IMR-90 (cell line): ENCODE measurements at regions not wholly inside any gene's neighbourhood (a gene's known extent, or its start where the extent isn't known, plus 50 kb on each side); places are given as distances from the start of the nearest gene placed in this dataset.

ENCODE experiments used
- ATAC-seq: fragments of 200-7000 bp; cut with Tn5 transposase; 2 replicates; pipeline ENCODE4 v1.9.1; 2020; ENCODE audit warnings: low read depth, mild to moderate bottlenecking, moderate library complexity
- BruUV-seq: library from RNA; stranded (reverse); fragments of 400-500 nt; replicated peaks from 2 replicates; lab custom pipeline; 2021; lab: Mats Ljungman, UMichigan
- CTCF ChIA-PET: fragments of 300-600 bp; formaldehyde crosslinking; extraction: SDS; loops from one replicate; lab custom pipeline; 2021; ENCODE audit warnings: antibody characterized with exemption; lab: Yijun Ruan, JAX
- POLR2A ChIA-PET: fragments of 300-600 bp; sonication (Branson Sonifier 250); formaldehyde crosslinking; loops from one replicate; lab custom pipeline; 2022; ENCODE audit warnings: antibody characterized with exemption; ENCODE audit not compliant: unreplicated experiment; lab: Charles Lee
- DNase-seq: peaks from one replicate; pipeline ENCODE4 v3.0.0; 2013
- H2AFZ ChIP-seq: replicated peaks from 2 replicates; pipeline ENCODE3; 2013; ENCODE audit warnings: low read length, mild to moderate bottlenecking; ENCODE audit not compliant: poor library complexity
- H2AK5ac ChIP-seq: 2 replicates; pipeline ENCODE4 v1.6.1; 2013; ENCODE audit warnings: low read depth, low read length, inconsistent platforms
- H2AK9ac ChIP-seq: replicated peaks from 2 replicates; pipeline ENCODE3; 2013; ENCODE audit warnings: mild to moderate bottlenecking, low read depth, low read length, moderate library complexity; ENCODE audit not compliant: poor library complexity
- H2BK120ac ChIP-seq: 2 replicates; pipeline ENCODE4 v1.6.1; 2013; ENCODE audit warnings: low read depth, low read length, inconsistent platforms
- H2BK15ac ChIP-seq: 3 replicates; pipeline ENCODE4 v1.6.1; 2013; ENCODE audit warnings: low read depth, low read length, inconsistent platforms
- H2BK20ac ChIP-seq: 2 replicates; pipeline ENCODE4 v1.6.1; 2013; ENCODE audit warnings: low read depth, mild to moderate bottlenecking, inconsistent platforms, low read length, moderate library complexity
- H2BK5ac ChIP-seq: 2 replicates; pipeline ENCODE4 v1.6.1; 2013; ENCODE audit warnings: mild to moderate bottlenecking, low read depth, low read length, inconsistent platforms; ENCODE audit not compliant: poor library complexity, severe bottlenecking
- H3K14ac ChIP-seq: replicated peaks from 2 replicates; pipeline ENCODE4 v1.6.1; 2013; ENCODE audit warnings: low read depth, low read length, inconsistent platforms
- H3K18ac ChIP-seq: 2 replicates; pipeline ENCODE4 v1.6.1; 2013; ENCODE audit warnings: low read depth, low read length, control low read depth
- H3K23ac ChIP-seq: 2 replicates; pipeline ENCODE4 v1.6.1; 2013; ENCODE audit warnings: low read depth, low read length, inconsistent platforms
- H3K27ac ChIP-seq: 2 replicates; pipeline ENCODE4 v1.5.1; 2013; ENCODE audit warnings: mild to moderate bottlenecking, control low read depth, low read length; ENCODE audit not compliant: insufficient read depth
- H3K27me3 ChIP-seq: 2 replicates; pipeline ENCODE4 v1.6.1; 2013; ENCODE audit warnings: low read length; ENCODE audit not compliant: control insufficient read depth, insufficient read depth
- H3K36me3 ChIP-seq: 2 replicates; pipeline ENCODE4 v1.6.1; 2013; ENCODE audit warnings: low read length, mixed read lengths; ENCODE audit not compliant: control insufficient read depth, insufficient read depth
- H3K4ac ChIP-seq: 2 replicates; pipeline ENCODE4 v1.6.1; 2013; ENCODE audit warnings: low read depth, low read length, inconsistent platforms
- H3K4me1 ChIP-seq: 2 replicates; pipeline ENCODE4 v1.6.1; 2013; ENCODE audit warnings: low read length, mixed read lengths; ENCODE audit not compliant: control insufficient read depth, insufficient read depth
- H3K4me2 ChIP-seq: 2 replicates; pipeline ENCODE4 v1.6.1; 2013; ENCODE audit warnings: low read depth, mild to moderate bottlenecking, control low read depth, low read length, moderate library complexity
- H3K4me3 ChIP-seq: 2 replicates; pipeline ENCODE4 v1.5.1; 2013; ENCODE audit warnings: low read depth, mild to moderate bottlenecking, control low read depth, low read length, moderate library complexity; ENCODE audit not compliant: insufficient read depth
- H3K56ac ChIP-seq: 2 replicates; pipeline ENCODE4 v1.6.1; 2013; ENCODE audit warnings: low read length, inconsistent platforms; ENCODE audit not compliant: insufficient read depth; ENCODE audit errors: extremely low read depth
- H3K79me1 ChIP-seq, 2 experiments: 2 replicates each; pipeline ENCODE4 v1.6.1; 2013; ENCODE audit warnings: low read length in 2 of 2, inconsistent platforms in 1 of 2, low read depth in 1 of 2
- H3K9ac ChIP-seq: 2 replicates; pipeline ENCODE4 v1.6.1; 2013; ENCODE audit warnings: low read depth, low read length, control low read depth
- H3K9me1 ChIP-seq: 2 replicates; pipeline ENCODE4 v1.6.1; 2013; ENCODE audit warnings: low read length, inconsistent platforms; ENCODE audit not compliant: insufficient read depth
- H3K9me3 ChIP-seq: 2 replicates; pipeline ENCODE4 v1.6.1; 2013; ENCODE audit warnings: low read length; ENCODE audit not compliant: control insufficient read depth, insufficient read depth
- H4K20me1 ChIP-seq: 2 replicates; pipeline ENCODE4 v1.6.1; 2013; ENCODE audit warnings: low read length, inconsistent platforms; ENCODE audit not compliant: insufficient read depth
- H4K5ac ChIP-seq: 2 replicates; pipeline ENCODE4 v1.6.1; 2013; ENCODE audit warnings: mild to moderate bottlenecking, low read depth, low read length, control low read depth
- H4K8ac ChIP-seq, 2 experiments: 2 replicates each; pipeline ENCODE4 v1.6.1; 2013; ENCODE audit warnings: low read depth in 2 of 2, low read length in 2 of 2, control low read depth in 1 of 2, inconsistent platforms in 1 of 2
- H4K91ac ChIP-seq: 2 replicates; pipeline ENCODE4 v1.6.1; 2013; ENCODE audit warnings: low read depth, low read length, inconsistent platforms; ENCODE audit not compliant: insufficient read depth
- CEBPB ChIP-seq: IDR thresholded peaks from 2 replicates; pipeline ENCODE4 v1.6.1; 2012; ENCODE audit warnings: low read depth, low read length, improper control_type of control experiment
- CHD1 ChIP-seq: IDR thresholded peaks from 2 replicates; pipeline ENCODE4 v1.6.1; 2012; ENCODE audit warnings: low read depth, low read length, improper control_type of control experiment
- CTCF ChIP-seq: conservative IDR thresholded peaks from 2 replicates; pipeline ENCODE4 v1.5.1; 2012; ENCODE audit warnings: mild to moderate bottlenecking, low read depth, low read length, improper control_type of control experiment
- MAFK ChIP-seq: IDR thresholded peaks from 2 replicates; pipeline ENCODE4 v1.6.1; 2012; ENCODE audit warnings: low read depth, low read length, improper control_type of control experiment
- MAZ ChIP-seq: IDR thresholded peaks from 2 replicates; pipeline ENCODE4 v1.6.1; 2012; ENCODE audit warnings: low read depth, mild to moderate bottlenecking, low read length, improper control_type of control experiment, moderate library complexity, borderline replicate concordance
- POLR2A ChIP-seq: IDR thresholded peaks from 2 replicates; pipeline ENCODE4 v1.6.1; 2012; ENCODE audit warnings: mild to moderate bottlenecking, low read depth, low read length
- RAD21 ChIP-seq: IDR thresholded peaks from 2 replicates; pipeline ENCODE4 v1.6.1; 2012; ENCODE audit warnings: low read length, improper control_type of control experiment
- RFX5 ChIP-seq: IDR thresholded peaks from 2 replicates; pipeline ENCODE4 v1.8.0; 2012; ENCODE audit warnings: low read depth, mild to moderate bottlenecking, low read length, moderate library complexity
- WGBS, 2 experiments: methylation state at CpG; one replicate each; pipeline versions ENCODE4 v1.1.5 to v1.1.7; 2013; ENCODE audit warnings: missing lambda C conversion rate in 2 of 2; ENCODE audit not compliant: insufficient read length in 1 of 2; ENCODE audit errors: extremely low coverage in 2 of 2; 5-methylcytosine and 5-hydroxymethylcytosine counted together
- dilution Hi-C: fragments of 300-500 bp; cut with HindIII; formaldehyde crosslinking; loops from one replicate; pipeline ENCODE4 v1.14.3; 2018; ENCODE audit warnings: low sequenced_read_pairs; ENCODE audit not compliant: unreplicated experiment
- in situ Hi-C: fragments of 300-500 bp; cut with MboI; formaldehyde crosslinking; loops from 3 replicates; pipeline ENCODE4 v1.14.3; 2019; ENCODE audit warnings: low sequenced_read_pairs, inconsistent platforms, mixed read lengths
- intact Hi-C: fragments of 100-400 bp; cut with micrococcal nuclease; formaldehyde crosslinking; loops from 2 replicates; pipeline ENCODE4 v1.10.0; 2022

DNA sequence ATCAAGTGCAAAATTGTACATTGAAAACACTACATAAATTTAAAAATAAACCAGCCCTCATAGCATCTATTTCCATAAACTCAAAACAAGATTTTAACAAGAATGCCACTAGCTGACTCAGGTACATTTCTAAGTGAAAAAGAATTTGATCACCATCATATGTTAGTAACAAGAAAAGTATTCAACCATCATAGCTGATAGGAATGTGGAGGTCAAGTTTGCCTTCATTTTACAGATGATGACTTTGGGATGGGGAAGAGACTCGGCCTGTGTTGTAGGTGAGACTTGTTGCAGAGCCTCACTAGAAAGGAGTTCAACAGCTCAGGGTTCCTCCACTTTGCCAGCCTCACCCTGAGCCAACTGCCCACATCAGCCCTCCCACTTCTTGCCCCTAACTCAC is 318.8 kb upstream of the FAM78B start:
- POLR2A ChIA-PET, result no interaction called here
- in situ Hi-C loops, result loop anchor here (25.0 kb wide), 1 partner anchor 873 kb away; no protein-coding TSS in a partner anchor
- intact Hi-C loops, result loop anchor here (5.0 kb wide), 1 partner anchor 572 kb away; no protein-coding TSS in a partner anchor

More for the DNA sequence above, 318.8 kb upstream of the FAM78B start:
- Histone ChIP-seq H3K4me3 (no peak overlapping the region), H3K36me3 (no peaks in the 10 kb centered on the region), H3K9ac (no peak overlapping the region), H3K18ac (no peak overlapping the region), H3K4ac (no peak overlapping the region), H3K14ac (no peak overlapping the region), H4K8ac (no peak overlapping the region), H2AFZ (no peak overlapping the region), H3K56ac (no peak overlapping the region), H3K79me1 (no peaks in the 10 kb centered on the region), H2BK120ac (no peak overlapping the region), H2BK5ac (no peak overlapping the region), H3K4me2 (no peak overlapping the region), H3K27ac (no peak overlapping the region), H2AK9ac (no peak overlapping the region), H3K9me3 (peaks cover 2% of the 10 kb centered on the region), H2AK5ac (no peak overlapping the region), H3K4me1 (no peaks in the 10 kb centered on the region), H4K91ac (no peak overlapping the region), H2BK20ac (no peak overlapping the region), H2BK15ac (no peak overlapping the region), H4K20me1 (no peaks in the 10 kb centered on the region), H4K5ac (no peak overlapping the region), H3K27me3 (no peaks in the 10 kb centered on the region), H3K23ac (no peak overlapping the region), H3K9me1 (no peaks in the 10 kb centered on the region)
- no TSS peak for BruUV-seq
- CTCF ChIA-PET, result no interaction called here
- WGBS, 2 experiments, result no CpG with 5 or more reads among the region's 1 CpG
- DNase-seq (no peak), ATAC-seq (no peak)
- TF ChIP-seq CHD1, result no peak
- no peak for TF ChIP-seq MAFK
- no peak for TF ChIP-seq RFX5
- TF ChIP-seq RAD21, result no peak
- TF ChIP-seq MAZ, result no peak
- no peak for TF ChIP-seq POLR2A
- no peak for TF ChIP-seq CTCF
- no peak for TF ChIP-seq CEBPB
- dilution Hi-C loops, result no loop called here
